ENCODE measurements at regions not wholly inside any gene's neighbourhood (a gene's known extent, or its start where the extent isn't known, plus 50 kb on each side); places are given as distances from the start of the nearest gene placed in this dataset.

GRCh38 chr13:39818953-39819352 is 163.5 kb downstream of the COG6 start:
- Histone ChIP-seq H3K4me3 (ENCODE audit: low read depth, low read length, poor library complexity, severe bottlenecking) (no peak overlapping the region), H2AFZ (ENCODE audit: low read length) (no peak overlapping the region), H3K27ac (ENCODE audit: low read depth, low read length, poor library complexity, severe bottlenecking) (no peak overlapping the region), H3K36me3 (ENCODE audit: insufficient read depth, low read length) (no peaks in the 10 kb centered on the region), H3K9me2 (ENCODE audit: insufficient read depth, low read length) (no peaks in the 10 kb centered on the region), H3K4me1 (ENCODE audit: insufficient read depth, low read length, poor library complexity, severe bottlenecking) (no peaks in the 10 kb centered on the region), H4K20me1 (ENCODE audit: insufficient read depth, low read length) (no peaks in the 10 kb centered on the region), H3K9me3 (ENCODE audit: low read length) (0 out of 2 replicates have a peak, but pooled peaks cover 4% of the 10 kb centered on the region), H3K4me2 (ENCODE audit: low read length) (no peak overlapping the region), H3K79me2 (ENCODE audit: insufficient read depth, low read depth, low read length) (no peaks in the 10 kb centered on the region)
- intact Hi-C loops (cut with micrococcal nuclease; ENCODE audit: unreplicated experiment), result no loop called here
- no TSS peak for BruUV-seq (replicated peaks)
- TF ChIP-seq CTCF (conservative IDR thresholded peaks at IDR 0.05; ENCODE audit: low read length) (no peak), EZH2phosphoT487 (IDR thresholded peaks at IDR 0.05; ENCODE audit: borderline replicate concordance, low read depth, low read length) (no peak)
- no peak for DNase-seq (ENCODE audit: low spot score)
- ChIA-PET POLR2A (interaction anchor here (0.6 kb wide), 1 partner anchor 924 kb away, joined by 3 read pairs; no protein-coding TSS in a partner anchor), CTCF (ENCODE audit: unreplicated experiment) (no interaction called here)

GRCh38 chr13:39820606-39821005 is 165.1 kb downstream of the COG6 start:
- ChIA-PET CTCF (ENCODE audit: unreplicated experiment) (no interaction called here), POLR2A (no interaction called here)
- Histone ChIP-seq H2AFZ (ENCODE audit: low read length) (no peak overlapping the region), H3K9me2 (ENCODE audit: insufficient read depth, low read length) (no peaks in the 10 kb centered on the region), H3K4me3 (ENCODE audit: low read depth, low read length, poor library complexity, severe bottlenecking) (no peak overlapping the region), H3K4me1 (ENCODE audit: insufficient read depth, low read length, poor library complexity, severe bottlenecking) (no peaks in the 10 kb centered on the region), H3K36me3 (ENCODE audit: insufficient read depth, low read length) (no peaks in the 10 kb centered on the region), H3K27ac (ENCODE audit: low read depth, low read length, poor library complexity, severe bottlenecking) (no peak overlapping the region), H3K4me2 (ENCODE audit: low read length) (no peak overlapping the region), H4K20me1 (ENCODE audit: insufficient read depth, low read length) (no peaks in the 10 kb centered on the region), H3K79me2 (ENCODE audit: insufficient read depth, low read depth, low read length) (no peaks in the 10 kb centered on the region), H3K9me3 (ENCODE audit: low read length) (peaks cover 7% of the 10 kb centered on the region; the same call in 1 of the 2 replicates)
- TF ChIP-seq EZH2phosphoT487 (IDR thresholded peaks at IDR 0.05; ENCODE audit: borderline replicate concordance, low read depth, low read length) (no peak), CTCF (conservative IDR thresholded peaks at IDR 0.05; ENCODE audit: low read length) (no peak)
- no TSS peak for BruUV-seq (replicated peaks)
- intact Hi-C loops (cut with micrococcal nuclease; ENCODE audit: unreplicated experiment), result no loop called here
- no peak for DNase-seq (ENCODE audit: low spot score)

GRCh38 chr13:39821977-39822376 is 166.5 kb downstream of the COG6 start:
- ChIA-PET CTCF (ENCODE audit: unreplicated experiment) (no interaction called here), POLR2A (no interaction called here)
- no peak for DNase-seq (ENCODE audit: low spot score)
- no peak for TF ChIP-seq CTCF (conservative IDR thresholded peaks at IDR 0.05; ENCODE audit: low read length)
- no peak for TF ChIP-seq EZH2phosphoT487 (IDR thresholded peaks at IDR 0.05; ENCODE audit: borderline replicate concordance, low read depth, low read length)
- H4K20me1 ChIP-seq (ENCODE audit: insufficient read depth, low read length), result no peaks in the 10 kb centered on the region
- no peak overlapping the region for H3K27ac ChIP-seq (ENCODE audit: low read depth, low read length, poor library complexity, severe bottlenecking)
- no peak overlapping the region for H2AFZ ChIP-seq (ENCODE audit: low read length)
- H3K4me2 ChIP-seq (ENCODE audit: low read length), result no peak overlapping the region
- no peaks in the 10 kb centered on the region for H3K79me2 ChIP-seq (ENCODE audit: insufficient read depth, low read depth, low read length)
- H3K9me3 ChIP-seq (ENCODE audit: low read length), result peaks cover 7% of the 10 kb centered on the region; the same call in 1 of the 2 replicates
- BruUV-seq (replicated peaks), result no TSS peak
- no peaks in the 10 kb centered on the region for H3K36me3 ChIP-seq (ENCODE audit: insufficient read depth, low read length)
- no peak overlapping the region for H3K4me3 ChIP-seq (ENCODE audit: low read depth, low read length, poor library complexity, severe bottlenecking)
- H3K9me2 ChIP-seq (ENCODE audit: insufficient read depth, low read length), result no peaks in the 10 kb centered on the region
- intact Hi-C loops (cut with micrococcal nuclease; ENCODE audit: unreplicated experiment), result no loop called here
- no peaks in the 10 kb centered on the region for H3K4me1 ChIP-seq (ENCODE audit: insufficient read depth, low read length, poor library complexity, severe bottlenecking)
